HG03064 (cell line): ENCODE measurements at regions not wholly inside any gene's neighbourhood (a gene's known extent, or its start where the extent isn't known, plus 50 kb on each side); places are given as distances from the start of the nearest gene placed in this dataset.

Experiments used
- ATAC-seq: cut with Tn5 transposase; IDR thresholded peaks from one replicate; pipeline ENCODE4 v1.9.1; 2021; ENCODE audit warnings: low read depth; ENCODE audit not compliant: unreplicated experiment

DNA sequence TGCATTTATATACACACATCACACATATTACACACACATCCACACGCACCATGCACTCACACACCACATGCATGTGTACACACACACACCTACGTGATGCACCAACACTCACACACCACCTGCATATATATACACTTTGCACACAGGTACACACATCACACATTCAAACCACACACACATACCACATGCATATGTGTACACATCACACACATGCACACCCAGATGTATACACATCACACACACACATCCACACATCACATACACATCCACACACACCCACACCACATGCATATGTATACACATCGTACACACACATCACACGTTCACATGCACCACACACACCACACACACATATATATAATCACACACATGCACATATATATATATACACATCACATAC, 281.8 kb downstream of the IRF8 start:
- ATAC-seq = no peak

DNA sequence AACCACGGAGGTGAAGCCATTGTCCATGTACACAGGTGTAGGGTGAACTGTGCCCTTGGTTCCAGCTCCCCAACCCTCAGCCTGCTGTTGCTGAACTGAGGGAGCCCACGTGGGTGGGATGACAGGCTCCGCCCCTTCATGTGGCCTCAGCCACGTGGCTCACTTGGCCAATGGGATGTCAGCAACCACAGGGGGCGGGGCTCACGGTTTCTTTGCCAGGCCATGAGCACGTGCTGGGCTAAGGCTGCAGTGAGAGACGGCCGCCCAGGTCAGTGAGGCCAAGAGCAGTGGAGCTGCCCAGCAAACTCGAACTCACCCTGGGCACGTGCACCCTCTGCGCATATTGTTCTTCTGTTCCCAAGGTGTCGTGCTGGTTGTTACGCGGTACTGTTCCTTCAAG, 282.6 kb downstream of the IRF8 start:
- ATAC-seq = no peak

DNA sequence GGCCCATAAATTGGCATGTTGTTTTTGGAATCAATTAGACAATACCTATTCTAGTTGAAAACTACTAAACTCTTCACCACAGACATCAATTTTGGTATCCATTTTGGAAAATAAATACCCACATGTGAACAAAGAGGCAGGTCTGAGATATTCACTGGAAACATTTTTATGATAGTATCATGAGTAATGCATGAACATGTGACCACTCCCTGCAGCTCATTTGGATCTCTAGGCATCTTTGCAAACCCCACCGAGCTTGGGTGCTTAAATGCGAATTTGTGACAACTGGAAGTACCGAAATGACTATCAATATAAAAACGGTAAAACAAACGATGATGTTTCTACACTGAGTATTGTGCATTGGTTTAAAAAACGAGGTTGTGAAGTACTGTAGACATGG, 285.2 kb downstream of the IRF8 start:
- ATAC-seq = no peak

DNA sequence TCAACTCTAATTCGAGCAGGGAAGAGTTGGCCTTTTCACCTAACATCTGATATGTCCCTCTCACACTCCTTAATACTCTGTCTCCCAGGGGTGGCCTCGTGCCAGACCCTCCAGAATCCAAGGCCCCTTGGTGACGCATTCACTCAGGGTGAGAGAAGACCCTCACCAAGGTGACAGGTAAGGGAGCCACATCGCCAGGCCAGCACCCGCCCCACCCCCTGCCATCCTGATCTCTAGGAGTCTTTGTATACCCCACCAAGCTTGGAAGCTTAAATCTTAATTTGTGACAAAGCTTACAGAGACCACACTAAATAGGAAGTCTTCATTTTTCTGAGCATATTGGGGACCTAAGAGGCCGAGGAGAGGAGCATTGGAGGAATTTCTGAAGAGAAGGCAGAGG, 286.1 kb downstream of the IRF8 start:
- no peak for ATAC-seq

DNA sequence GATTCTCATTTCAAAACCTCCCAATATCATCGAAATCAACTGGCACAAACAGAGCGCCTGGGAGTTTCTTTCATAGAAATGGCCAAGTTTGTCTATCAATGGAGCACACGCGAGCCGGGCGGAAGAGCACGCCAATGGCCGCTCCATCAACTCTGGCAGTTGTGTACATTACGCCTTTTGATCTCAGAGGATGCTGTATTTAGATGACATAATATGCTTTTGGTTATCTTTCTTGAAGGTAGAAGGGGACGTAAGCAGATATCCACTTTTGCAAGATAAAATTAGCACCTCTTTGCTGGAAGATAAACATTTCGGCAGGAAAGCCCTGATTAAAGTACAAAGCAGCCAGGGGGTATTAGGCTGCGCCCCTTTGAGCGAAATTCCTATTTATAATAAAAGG, 287.4 kb downstream of the IRF8 start:
- no peak for ATAC-seq

DNA sequence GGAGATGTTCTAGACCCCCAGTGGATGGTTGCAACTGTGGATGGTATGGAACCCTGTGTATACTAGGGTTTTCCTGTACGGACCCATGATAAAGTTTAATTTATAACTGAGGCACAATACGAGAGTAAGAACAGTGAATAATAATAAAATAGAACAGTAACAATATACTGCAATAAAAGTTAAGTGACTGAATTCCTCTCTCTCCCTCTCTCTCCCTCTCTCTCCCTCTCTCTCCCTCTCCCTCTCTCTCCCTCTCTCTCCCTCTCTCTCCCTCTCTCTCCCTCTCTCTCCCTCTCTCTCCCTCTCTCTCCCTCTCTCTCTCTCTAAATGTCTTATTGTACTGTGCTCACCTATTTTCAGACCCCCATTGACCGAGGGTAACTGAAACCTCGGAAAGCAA, 291.0 kb downstream of the IRF8 start:
- no peak for ATAC-seq

DNA sequence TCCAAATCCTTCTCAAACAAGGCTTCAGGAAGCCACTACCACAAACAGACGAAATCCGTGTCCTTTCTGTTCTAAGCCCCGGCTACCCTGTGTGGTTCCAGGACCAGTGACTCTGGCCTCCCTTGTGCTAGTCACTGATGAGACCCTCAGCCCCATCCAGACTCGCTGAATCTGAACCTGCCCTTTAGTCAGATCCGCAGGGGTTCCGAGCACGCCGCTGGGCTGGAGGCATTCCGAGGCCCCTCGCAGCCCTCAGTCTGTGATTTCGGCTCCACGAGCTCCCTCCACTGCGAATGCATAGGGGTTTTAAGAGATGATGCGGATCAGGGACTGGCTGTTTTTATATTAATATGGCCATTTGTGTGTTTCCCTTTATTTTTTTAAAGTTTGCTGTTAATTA, 292.7 kb downstream of the IRF8 start:
- ATAC-seq = no peak

DNA sequence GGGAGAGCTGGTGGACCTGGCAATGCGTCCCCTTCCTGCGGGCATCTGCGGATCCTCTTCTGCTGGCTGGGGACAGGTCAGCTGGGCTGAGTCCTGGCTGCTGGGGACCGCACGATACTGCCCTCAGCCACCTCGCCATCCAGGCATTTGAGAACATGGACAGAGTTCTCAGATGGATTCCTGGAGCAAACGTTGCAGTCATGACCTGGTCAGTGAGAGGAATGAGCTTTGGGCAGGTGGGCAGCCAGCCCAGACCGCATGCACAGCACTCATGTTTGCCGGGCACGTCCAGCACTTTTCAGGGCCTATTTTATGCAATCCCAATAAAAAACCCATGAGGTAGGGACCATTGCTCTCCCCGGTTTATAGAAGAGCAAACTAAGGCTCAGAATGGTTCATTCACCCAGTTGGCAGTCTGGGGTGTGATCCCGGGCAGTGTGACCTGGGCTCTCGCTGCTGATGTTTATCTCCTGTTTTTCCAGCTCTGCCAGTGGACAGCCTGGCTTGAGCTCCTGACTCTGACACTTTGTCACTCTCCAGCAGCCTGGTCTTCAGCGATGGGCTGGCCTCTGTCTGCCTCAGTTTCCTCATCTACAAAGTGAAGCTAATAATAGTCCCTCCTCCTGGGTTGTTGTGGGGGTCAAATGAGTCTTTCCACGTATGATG, 294.7 kb downstream of the IRF8 start:
- no peak for ATAC-seq

DNA sequence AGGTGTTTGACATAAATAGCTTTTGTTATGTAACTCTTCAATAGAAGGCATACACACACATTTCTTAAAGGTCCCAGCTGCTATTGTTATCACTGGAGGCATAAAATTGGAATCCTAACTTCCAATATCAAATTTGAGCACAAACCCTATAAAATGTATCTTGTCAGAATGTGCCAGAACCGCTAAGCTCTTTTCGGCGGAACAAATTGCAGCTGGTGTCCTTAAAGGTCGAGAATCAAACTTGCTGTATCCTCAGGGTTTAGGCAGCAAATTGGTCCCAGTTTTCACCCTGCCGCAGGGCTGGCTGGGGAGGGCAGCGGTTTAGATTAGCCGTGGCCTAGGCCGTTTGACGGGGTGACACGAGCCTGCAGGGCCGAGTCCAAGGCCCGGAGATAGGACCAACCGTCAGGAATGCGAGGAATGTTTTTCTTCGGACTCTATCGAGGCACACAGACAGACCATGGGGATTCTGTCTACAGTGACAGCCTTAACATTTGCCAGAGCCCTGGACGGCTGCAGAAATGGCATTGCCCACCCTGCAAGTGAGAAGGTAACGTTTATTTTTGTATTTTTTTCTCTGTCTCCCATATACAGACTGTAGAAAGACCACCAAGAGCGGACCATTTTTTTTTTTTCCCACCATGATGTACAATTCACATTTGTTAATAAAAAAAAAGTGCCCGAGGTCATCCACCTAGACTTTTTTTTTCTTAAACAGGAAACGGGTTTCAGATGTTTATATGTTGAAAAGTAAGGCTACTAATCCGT, 297.1 kb downstream of the IRF8 start:
- no peak for ATAC-seq

DNA sequence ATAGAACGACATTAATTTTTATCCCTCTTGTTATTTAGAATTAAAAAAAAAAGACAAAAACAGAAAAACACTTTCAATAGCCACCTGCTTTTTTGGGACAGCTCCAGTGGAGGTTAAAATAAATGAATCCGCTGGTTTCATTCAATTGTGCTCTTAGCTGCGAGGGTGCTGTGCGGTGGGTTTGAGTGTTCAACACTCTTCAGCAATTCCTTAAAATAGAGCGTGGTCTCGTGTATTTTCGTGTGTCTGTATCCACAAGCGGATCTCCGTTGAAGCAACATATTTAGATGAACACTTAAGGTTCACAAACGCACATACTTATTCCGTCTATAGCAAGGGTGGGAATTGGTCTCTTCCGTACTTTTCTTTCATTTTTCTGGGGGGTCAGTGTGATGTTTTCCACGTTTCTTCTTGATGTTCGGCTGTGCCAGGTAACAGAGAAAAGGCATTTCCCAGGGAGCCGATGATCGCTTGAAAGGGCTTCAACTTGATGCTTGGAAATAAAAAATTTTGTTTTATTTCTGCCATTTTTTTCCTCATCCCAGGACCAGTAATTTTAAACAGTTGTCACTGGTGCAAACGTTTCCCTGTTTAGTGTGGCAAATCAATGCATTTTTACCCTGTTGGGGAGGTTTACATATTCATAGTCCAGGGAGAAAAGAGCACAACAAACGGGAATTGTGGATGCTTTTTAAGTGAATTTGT, 297.9 kb downstream of the IRF8 start:
- ATAC-seq = no peak

DNA sequence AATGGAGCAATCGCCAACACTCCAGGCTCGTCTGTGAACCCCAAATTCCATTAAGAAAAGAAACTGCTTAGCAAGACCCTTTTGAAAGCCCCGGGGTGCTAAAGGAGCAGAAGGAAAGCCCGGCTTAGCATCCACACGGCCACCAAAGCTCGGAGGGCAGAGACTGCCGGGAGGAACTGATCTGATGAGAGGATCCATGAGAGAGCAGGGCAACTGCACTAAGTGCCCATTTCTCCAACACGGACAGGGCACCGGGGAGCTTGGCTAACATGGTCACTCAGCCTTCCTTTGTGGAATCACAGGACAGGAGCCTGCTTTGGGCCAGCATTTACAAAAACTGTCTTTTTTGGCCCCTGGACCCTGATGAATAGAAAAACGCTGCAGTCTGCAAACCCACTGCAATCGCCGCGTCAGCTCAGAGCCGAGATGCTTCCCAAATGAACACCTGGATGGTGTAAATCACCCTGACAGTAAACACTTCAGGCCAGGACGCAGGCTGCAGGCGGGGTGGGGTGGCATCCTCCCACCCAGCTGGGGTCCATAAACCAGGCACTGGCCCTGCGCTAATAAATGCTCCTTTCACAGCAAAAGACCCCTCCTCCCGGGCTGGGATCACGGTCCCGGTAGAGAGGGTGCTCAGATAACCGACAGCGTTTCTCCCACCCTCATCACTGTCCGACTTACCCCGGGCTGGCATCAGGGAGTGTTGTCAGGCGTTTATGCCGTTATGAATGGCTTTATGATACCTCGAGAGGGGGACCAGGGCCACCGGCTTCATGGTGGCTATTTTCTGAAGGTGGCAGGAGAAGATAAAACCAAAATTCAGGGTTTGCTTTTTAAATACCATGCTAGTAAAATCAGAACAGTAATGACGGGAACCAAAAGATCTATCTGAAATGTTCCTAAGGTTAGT, 299.5 kb downstream of the IRF8 start:
- no peak for ATAC-seq

DNA sequence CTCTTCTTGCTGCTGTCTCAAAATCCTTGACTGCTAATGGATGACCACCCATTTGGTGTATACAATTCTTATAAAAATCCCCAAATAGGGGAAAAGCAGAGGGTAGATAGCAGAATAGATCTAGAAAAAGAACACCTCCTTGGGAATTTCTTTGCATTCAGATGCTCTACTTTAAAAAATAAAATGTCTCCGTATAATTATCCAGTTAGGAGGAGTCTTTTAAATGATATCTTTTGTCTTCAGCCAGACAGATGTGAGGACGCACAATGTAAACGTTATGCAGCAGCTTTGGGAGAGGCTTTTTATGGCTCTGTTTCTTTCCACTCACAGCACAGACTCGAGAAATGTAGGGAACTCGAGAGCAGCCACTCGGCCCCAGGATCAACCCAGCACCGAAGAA, 300.2 kb downstream of the IRF8 start:
- no peak for ATAC-seq

DNA sequence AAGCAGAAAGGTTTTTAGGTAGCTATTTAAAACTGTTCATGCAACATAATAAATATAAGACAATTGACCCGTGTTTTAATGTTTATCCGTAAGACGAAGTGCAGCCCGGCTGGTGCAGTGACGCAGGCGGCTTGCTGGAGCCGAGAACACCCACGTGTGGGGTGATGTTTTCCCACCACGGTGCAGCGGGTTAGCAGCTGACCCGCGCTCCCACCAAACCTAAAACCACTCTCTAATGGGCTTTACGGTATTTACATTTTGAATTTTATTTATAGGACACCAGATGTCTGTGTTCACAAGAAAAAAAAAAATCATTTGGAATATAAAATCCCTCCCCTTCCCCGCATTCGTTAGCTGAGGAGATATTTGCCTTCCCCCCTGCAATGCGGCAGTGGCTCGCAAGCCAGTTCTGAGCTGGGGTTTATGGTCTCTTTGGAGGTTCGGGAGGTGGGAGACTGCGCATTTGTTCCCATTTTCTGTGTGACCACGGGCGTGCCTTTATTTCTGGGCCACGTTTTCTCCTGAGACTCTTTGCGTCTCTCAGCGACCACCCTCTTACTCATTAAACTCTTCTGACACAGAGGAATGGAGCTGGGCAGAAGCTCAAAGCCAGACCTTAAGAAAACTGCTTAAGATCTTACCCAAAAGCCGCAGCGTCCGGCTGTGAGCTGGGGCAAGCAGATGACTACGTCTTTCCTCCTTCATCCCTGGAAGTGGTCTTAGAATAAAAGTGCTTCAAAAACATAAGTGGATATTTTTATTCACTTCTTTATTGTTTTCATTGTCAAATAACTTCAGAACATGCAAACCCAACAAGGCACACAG, 301.1 kb downstream of the IRF8 start:
- ATAC-seq = no peak

DNA sequence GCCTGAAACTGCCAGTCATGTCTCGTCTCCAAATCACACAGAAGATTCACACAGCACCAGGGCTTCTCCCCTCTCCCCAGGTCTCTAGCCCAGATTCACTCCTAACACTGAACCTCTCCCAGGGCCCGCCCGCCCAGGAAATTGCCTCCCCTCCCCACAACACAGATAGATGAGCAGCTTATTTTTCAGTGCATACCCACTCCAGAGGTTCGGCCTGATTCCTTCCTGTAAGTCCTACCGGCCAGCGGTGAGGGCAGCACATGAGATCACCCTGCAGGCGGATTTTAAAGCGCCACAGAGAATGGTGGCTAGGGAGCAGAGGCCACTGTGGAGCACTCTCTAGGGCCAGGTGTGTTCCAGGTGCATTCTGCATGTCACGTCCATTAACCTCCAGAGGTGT, 301.8 kb downstream of the IRF8 start:
- no peak for ATAC-seq

DNA sequence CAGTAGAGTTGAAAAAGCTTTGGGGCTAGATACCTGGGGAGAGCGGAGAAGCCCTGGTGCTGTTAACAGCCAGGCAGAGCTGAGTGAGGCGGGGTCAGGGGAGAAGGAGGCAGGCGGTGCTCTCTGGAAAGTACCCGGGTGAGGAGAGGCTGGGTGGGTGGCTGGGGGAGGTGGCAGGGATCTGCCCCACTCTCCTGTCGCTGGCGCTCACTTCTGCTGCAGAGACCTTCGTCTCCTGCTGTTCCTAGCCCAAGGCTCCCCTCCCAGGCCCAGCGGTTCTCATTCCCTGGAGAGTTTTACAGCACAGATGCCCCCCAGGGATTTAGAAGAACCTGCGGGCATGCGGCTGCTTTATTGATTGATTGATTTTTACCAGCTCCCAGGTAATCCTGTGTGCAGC, 302.8 kb downstream of the IRF8 start:
- no peak for ATAC-seq

DNA sequence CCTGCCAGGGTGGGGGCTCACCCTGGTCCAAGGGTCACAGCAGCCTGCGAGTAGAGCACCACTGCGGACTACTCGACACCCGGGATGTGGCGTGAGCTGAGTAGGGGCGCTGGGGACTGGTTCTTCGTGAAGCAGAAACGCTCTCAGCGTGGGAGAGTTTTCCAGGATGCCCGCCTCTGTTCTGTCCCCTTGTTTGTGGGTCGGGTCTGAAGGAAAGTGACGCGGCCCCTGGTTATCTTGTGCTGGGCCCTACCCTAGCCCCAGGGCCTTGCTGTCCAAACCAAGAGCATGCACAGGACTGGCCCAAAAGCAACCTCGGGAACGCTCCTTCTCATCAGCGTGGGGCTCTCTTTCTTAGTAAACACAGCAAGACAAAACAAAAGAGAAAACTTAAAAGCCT, 303.3 kb downstream of the IRF8 start:
- no peak for ATAC-seq

DNA sequence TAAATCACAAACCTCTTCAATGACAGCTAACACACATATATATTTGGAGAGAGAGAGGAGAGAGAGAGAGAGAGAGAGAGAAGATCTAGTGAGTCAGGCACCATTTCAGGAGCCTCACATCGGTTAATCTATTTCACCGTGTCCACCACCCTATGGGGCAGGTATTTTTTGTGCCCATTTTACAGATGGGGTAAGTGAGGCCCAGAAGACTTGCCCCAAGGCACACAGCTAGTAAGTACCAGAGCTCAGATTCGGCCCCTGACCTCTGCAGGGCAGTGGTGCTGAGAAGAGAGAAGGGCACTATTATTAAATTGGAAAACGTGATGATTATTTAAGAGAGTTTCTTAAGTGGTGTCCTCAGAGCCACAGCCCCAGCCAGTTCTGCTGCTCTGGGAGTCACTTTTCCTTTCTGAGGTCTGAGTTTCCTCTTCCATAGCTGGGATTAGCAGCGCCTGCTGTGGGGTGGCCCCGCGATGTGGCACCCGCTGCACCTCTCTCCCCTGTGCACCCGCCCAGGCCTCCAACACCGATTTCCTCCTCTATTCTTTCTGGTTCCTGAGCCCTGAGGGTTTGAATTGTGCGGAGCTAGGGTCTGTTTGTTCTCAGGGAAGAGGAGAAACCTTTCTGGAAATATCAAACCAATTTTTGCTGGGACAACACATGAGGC, 303.9 kb downstream of the IRF8 start:
- ATAC-seq = no peak

DNA sequence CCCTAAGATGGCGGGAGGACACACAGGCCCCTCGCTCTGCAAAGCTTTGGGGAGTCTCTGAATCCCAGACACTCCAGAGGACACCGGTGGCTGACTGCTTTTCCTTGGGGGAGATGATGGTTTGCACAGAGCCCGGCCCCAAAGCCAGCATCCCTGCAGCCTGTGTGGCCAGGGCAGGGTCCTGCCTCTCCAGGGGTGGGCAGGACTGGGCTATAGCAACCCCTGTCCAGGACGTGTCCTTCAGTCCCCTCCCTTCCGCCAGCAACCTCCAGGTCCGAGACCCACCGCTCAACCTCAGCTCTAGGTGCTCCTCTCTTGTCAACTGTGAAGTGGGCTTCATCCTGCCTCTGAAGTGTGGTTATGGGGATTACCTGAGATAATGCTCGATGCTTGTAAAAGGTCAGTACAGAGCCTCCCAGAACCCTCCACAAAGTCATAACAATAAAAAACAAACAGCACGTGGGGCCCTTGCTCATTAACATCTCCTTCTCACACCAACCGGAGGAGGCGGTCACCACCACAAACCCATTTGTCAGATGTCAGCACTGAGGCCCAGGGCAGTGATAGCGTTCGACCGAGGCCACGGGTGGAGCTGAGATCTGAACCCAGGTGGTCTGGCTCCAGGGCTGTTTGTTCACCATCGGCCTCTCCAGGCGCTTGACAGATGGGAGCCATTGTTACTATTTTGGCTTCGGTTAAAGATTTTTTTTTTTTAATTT, 304.8 kb downstream of the IRF8 start:
- no peak for ATAC-seq
